WTC11 (cell line): ENCODE measurements at regions not wholly inside any gene's neighbourhood (a gene's known extent, or its start where the extent isn't known, plus 50 kb on each side); places are given as distances from the start of the nearest gene placed in this dataset.

Experiments used
- CREM ChIP-seq: sonication (generic); formaldehyde crosslinking; IDR thresholded peaks from 2 replicates; pipeline ENCODE4 v1.8.1; 2022; ENCODE audit warnings: mild to moderate bottlenecking, missing genetic modification reagents, moderate library complexity
- CTCF ChIP-seq: fragments of 200-600 bp; IDR thresholded peaks from 2 replicates; pipeline ENCODE4 v1.8.0; 2022; ENCODE audit warnings: antibody characterized with exemption
- HMGXB4 ChIP-seq: sonication (generic); formaldehyde crosslinking; IDR thresholded peaks from 2 replicates; pipeline ENCODE4 v1.8.1; 2023; ENCODE audit warnings: mild to moderate bottlenecking, moderate library complexity, missing genetic modification reagents
- MAX ChIP-seq: sonication (generic); formaldehyde crosslinking; IDR thresholded peaks from 2 replicates; pipeline ENCODE4 v1.8.0; 2022; ENCODE audit warnings: mild to moderate bottlenecking, missing genetic modification reagents
- NR2C2 ChIP-seq: sonication (generic); formaldehyde crosslinking; IDR thresholded peaks from 2 replicates; pipeline ENCODE4 v1.8.0; 2022; ENCODE audit warnings: mild to moderate bottlenecking, missing genetic modification reagents
- ZNF425 ChIP-seq: fragments of 250-450 bp; sonication (Bioruptor Pico); conservative IDR thresholded peaks from 2 replicates; pipeline ENCODE4 v1.9.0; 2021; ENCODE audit warnings: mild to moderate bottlenecking

- no peak for TF ChIP-seq CTCF
- TF ChIP-seq ZNF425 (CRISPR knock-in tag) = no peak
- no peak for TF ChIP-seq MAX (CRISPR knock-in tag)
- TF ChIP-seq CREM (CRISPR knock-in tag) = no peak
- no peak for TF ChIP-seq HMGXB4 (CRISPR knock-in tag)
- no peak for TF ChIP-seq NR2C2 (CRISPR knock-in tag)
These were observed 290.1 kb upstream of the HDAC4 start for GRCh38 chr2:239690651-239691631.
